ENCODE measurements at regions not wholly inside any gene's neighbourhood (a gene's known extent, or its start where the extent isn't known, plus 50 kb on each side); places are given as distances from the start of the nearest gene placed in this dataset.
"Not testable (repeated sequence)": the region's sequence is repeated elsewhere in the genome, so short reads cannot be mapped to it uniquely, and the experiment has no call there.

DNA sequence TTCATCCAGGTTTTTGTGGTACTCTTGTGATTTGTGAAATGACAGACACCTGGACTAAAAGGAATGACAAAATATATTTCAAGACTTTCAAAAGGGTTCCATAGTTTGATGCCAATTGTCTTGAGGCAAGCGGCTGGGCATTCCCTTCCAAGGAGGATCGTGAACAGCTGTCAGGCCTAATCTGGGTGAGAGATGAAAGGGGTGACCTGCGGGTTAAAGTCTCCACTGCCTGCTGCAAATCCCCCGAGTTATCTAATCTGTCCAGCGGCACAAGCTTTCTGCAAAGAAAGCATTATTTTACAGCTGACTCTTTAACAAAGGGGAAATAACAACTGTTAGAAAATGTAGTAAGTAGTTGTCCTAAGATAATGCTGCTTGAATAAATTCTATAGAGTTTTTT lies 128.7 kb upstream of the MB21D2 start:
- DNase-seq (ENCODE audit: low spot score): no peak

DNA sequence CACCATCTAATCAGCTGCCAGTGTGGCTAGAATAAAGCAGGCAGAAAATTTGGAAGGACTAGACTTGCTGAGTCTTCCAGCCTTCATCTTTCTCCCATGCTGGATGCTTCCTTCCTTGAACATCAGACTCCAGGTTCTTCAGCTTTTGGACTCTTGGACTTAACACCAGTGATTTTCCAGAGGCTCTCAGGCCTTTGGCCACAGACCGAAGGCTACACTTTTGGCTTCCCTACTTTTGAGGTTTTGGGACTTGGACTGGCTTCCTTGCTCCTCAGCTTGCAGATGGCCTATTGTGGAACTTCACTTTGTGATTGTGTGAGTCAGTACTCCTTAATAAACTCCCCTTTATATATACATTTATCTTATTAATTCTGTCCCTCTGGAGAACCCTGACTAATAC lies 129.8 kb upstream of the MB21D2 start:
- DNase-seq (ENCODE audit: low spot score): not testable (repeated sequence)

DNA sequence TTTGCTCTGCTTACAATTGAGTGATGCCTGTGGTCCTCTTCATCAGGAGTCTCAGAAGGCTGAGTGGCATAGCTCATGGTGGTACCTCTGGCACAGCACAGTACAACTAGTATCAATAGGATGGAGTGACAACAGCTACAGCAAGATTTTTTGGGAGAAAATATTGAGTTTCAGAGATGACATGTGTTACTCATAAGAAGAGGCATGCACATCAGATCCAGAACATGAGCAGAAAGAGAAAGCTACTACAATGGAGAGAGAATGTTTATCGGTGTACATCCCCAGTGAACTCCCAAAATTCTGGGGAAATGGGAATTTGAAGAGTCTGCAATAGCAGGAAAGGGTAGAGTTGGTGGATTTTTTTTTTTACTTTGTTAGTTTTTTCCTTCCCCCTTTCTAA lies 130.5 kb upstream of the MB21D2 start:
- no peak for DNase-seq (ENCODE audit: low spot score)

DNA sequence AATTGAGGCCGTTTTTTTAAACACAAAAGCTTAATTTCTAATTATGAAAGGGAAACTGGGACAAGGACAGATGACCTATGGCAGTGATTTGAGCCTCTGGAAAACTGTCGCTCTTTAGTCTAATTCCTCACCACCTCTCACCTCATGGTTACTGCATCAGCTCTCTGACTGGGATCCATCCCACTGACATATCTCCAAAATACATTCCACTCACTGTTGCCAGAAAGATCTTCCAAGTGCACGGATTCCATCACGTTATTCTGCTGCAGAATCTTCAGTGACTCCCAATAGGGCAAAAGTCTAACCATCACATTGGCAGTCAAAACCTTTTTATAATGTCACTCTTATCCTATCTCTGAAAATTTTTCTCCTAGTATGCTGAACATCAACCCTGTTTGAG lies 132.3 kb upstream of the MB21D2 start:
- DNase-seq (ENCODE audit: low spot score): no peak

DNA sequence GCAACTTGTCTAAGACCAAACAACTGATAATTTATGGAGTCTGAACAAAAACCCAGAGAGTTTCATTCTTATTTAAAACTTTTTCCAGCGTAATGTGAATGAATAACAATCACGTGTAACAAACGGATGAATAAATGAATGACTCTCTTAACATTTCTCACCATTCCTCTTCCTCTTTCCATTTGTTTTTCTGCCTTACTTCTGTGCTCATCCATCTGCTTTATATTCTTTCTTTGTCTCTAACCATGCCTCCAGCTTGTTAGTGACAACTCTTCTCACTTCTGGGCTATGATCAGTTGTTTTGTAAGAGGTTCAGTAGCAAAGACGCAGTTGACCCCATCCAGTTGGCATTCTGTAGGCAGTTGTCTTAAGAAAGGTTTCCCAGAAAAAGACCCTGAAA lies 133.7 kb upstream of the MB21D2 start:
- no peak for DNase-seq (ENCODE audit: low spot score)

DNA sequence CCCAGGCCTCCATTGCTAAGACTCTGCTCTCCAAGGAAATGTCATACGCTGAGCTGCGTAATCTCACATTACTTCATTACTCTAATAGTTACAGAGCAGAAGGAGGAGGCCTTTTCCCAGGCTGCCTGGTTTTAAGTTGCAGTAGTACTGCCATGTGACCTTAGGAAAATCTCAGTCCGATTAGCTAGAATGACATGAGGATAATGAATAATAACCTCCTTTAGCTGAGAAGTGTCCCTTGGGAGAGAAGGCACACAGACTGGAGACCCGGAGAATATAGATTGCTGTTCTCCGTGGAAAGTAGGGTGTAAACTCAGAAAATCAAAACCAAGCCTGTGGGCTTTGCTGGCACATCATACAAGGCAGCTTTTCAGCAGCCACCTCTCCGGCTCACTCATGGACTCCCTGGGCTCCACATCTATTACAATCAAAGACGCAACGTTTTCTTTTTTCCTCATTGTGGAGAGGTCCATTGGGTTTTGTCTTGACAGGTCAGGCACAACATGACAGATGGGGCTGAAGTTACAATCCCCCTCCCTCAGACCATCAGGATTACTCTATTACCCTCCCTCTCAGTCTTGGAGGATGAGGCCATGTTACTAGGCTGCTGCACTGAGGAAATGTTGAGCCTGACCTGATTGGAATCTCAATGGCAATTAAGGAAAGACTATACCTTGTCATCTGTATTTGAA lies 134.8 kb upstream of the MB21D2 start:
- DNase-seq (ENCODE audit: low spot score): no peak

DNA sequence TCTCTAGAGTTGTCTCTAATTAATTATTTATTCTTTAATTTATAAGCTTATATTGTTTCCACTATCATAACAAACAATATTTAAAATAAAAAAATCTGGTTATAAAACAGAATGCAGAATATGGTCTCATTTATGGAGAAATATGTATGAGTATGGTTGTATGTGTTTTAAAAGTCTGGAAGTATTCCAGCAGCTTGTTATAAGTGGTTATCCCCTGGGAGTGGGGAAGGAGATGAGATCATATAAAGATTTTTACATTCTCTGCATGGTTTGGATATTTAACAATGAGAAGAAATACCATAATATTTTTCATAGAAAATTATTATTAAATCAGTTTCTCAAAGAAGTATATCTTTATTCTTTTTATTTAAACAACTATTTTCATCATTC lies 135.4 kb upstream of the MB21D2 start:
- no peak for DNase-seq (ENCODE audit: low spot score)

DNA sequence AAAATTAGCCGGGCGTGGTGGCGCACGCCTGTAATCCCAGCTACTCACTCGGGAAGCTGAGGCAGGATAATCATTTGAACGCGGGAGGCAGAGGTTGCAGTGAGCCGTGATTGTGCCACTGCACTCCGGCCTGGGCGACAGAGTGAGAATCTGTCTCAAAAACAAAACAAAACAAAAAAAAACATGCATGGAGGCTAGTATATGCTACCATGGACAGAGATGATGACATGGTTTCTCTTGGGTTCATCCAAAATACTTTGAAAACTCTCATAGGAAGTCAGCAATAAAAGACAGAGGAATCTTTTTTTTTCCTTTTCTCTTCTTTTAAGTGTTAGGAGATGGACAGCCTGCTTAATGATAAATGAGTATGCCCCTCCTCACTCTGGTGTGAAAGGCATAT lies 137.7 kb upstream of the MB21D2 start:
- DNase-seq (ENCODE audit: low spot score): no peak

DNA sequence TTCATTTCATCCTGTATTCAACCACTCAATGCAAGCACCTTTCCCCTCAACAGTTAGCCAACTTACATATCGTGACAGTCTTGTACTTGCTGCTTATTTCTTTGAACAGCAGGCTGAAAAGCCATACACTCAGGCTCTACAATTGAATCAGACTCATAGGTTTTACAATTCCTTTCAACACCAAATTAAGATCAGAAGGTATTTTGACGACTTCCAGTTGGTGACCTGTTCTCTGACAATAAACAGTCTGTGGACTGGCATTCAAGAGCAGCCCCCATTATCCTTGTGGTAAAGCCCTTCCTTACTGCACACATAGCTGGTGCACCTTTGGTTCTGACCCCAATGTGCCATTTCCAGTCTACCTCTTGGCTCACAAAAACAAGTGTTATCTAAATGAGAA lies 140.0 kb upstream of the MB21D2 start:
- no peak for DNase-seq (ENCODE audit: low spot score)

DNA sequence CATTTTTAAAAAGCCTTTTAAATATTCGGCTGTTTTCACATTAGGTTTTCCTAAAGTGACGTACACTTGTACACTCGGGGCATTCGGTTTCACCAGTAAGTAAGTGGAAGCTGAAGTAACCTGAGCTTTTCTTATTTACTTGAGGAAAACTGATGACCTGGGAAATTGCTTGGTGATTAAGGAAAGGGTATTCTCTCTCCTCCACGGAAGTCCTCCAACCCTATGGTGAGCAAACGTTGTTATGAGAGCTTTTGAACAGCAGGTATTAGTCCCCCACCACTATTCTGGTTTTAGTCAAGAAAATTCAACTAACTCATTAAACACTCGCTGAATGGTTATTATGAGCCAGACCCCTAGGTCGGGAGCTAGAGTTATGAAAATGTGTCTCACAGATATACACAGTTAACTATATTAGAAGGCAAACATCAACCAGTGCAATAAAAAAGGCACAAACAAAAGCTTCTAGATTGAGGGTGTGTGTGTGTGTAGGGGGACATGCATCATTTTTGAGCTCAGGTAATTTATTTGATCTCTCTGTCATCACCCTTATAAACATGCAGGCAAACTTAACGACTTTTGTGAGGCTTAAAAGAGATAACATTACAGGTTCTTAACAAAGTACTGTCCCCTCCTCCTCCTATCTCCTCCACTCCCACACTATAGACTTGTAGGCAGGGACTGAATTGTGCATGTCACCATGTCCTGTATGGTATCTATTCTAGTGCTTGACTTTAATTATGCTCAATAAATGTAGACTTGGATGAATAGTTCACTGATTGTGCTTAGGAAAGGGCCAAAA lies 143.3 kb upstream of the MB21D2 start:
- no peak for DNase-seq (ENCODE audit: low spot score)

DNA sequence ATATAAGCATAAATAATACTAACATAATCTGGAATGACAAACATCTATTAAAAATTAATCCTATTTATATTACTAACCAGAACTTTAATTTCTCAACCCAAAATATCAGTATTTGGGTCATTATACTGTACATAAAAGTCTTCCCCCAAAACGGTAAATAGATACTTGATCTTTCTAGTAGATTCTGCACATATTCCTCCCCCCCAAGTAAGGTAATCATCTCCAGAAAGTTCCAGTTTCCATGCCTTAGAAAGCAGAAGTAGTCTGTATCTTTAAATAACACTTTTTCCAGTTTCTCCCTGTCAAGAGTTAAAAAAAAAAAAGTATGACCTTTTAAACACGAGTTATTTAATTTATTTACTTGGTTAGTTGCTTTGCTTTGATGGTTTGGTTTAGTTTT lies 150.7 kb upstream of the MB21D2 start:
- DNase-seq (ENCODE audit: low spot score): no peak

DNA sequence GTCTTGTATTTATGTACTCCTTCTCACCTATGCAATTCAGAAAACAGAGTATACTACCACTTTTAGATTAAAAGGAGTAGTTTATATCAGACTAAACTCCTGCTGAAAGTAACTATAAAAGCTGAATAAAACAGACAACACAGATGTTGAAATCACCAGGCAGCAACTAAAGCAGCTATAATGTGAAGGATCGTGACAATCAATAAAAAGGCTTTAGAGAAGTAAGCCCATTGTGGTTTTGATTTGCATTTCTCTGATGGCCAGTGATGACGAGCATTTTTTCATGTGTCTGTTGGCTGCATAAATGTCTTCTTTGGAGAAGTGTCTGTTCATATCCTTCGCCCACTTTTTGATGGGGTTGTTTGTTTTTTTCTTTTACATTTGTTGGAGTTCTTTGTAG lies 152.1 kb upstream of the MB21D2 start:
- DNase-seq (ENCODE audit: low spot score): not testable (repeated sequence)

DNA sequence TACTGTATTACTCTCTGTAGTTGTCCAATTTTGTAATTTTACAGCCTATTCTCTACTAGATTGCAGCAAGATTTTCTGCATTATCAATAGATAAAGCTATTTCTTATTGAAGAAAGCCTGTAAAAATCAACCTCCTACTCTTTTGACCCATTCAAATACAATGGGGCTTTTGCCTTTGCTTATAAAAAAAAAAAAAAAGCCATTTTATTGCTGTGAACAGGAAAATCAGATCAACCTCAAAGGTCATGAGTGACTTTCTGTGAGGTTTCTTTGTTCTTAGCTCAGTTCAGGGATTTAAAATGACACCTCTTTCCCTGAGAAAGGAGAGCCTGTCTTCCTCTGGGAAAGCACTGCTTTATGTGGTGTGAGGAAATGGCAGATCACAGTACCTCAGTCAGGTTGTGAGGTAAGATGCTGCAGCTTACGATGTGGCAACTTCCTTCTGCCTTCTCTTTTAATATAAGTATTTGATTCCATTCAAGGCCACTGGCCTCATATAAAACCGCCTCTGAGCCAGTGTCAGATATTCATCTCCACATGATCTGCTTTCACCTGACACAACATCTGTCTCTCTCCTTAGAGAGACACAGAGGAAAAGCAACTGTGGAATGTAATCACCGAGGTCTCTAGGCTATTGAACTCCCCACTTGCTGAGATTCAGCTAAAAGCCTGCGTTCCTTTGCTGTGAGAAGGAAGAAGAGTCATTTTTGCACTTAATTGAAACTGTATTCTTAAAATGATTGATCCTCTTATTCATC lies 161.5 kb upstream of the MB21D2 start:
- DNase-seq (ENCODE audit: low spot score): no peak

DNA sequence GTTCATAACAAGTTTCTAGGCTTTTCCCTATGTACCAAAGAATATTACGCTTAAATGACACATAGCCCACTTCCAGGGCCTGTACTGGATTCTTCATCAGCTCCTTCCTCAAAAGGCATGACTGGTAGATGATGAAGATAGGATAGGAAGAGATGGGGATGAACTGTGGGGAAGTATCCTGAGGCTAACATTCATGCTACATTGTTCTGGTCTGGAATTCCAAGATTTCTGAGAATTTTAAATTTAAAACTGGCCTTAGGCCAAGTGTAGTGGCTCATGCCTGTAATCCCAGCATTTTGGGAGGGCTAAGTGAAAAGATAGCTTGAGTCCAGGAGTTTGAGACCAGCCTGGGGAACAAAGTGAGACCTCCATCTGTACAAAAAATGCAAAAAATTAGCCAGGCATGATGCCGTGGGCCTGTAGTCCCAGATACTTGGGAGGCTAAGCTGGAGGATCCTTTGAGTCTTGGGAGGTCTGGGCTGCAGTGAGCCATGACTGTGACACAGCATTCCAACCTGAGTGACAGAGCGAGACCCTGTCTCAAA lies 160.1 kb upstream of the PLAAT1 start:
- no peak for DNase-seq (ENCODE audit: low spot score)

DNA sequence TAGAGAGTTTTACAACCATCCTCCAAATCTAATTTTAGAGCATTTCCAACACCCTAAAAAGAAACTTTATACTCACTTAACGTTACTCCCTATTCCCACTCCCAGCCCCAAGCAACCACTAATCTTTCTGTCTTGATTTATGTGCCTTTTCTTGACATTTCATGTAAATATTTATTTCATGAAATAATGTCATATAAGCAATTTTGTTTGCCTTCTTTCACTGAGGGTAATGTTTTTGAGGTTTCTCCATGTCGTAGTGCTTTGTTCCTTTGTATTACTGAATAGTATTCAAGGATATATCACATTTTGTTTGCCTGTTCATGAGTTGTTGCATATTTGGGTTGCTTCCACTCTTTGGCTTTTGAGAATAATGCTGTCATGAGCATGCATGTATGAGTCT lies 155.4 kb upstream of the PLAAT1 start:
- DNase-seq (ENCODE audit: low spot score): no peak

DNA sequence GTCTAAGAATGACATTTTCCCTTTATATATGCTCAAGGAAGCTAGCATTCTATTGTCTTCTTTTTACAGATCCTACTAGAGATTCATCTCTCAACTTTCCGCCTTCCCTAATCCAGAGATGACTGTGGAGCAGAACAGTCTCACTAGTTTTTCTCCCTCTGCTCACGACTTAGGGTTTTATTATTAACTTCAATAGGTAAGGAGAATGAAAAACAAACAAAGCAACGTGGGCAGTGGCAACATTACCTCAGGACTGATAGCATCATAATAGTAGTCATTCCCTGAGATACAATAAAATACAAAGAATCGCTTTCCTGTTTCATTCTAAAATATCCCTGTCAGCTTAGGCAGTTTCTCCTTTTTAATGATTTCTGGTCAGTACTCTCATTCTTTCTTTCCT lies 154.3 kb upstream of the PLAAT1 start:
- DNase-seq (ENCODE audit: low spot score): no peak

DNA sequence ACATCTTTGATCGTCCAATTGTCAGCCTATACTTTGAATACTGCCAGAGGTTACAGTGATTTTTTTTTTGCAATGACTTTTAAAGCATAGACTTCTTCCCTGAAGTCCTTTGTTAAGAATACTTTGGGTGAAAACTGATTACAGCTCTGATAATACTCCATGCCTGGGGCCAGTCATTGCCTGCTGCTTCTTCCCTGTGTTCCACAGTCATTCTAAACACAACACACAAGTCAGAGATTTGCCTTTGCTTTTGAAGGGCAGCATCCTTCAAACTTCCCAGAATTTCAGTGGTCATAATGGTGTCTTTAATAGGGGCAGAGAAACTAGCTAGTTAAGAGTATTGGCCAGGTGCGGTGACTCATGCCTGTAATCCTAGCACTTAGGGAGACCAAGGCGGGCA lies 153.7 kb upstream of the PLAAT1 start:
- DNase-seq (ENCODE audit: low spot score): no peak

DNA sequence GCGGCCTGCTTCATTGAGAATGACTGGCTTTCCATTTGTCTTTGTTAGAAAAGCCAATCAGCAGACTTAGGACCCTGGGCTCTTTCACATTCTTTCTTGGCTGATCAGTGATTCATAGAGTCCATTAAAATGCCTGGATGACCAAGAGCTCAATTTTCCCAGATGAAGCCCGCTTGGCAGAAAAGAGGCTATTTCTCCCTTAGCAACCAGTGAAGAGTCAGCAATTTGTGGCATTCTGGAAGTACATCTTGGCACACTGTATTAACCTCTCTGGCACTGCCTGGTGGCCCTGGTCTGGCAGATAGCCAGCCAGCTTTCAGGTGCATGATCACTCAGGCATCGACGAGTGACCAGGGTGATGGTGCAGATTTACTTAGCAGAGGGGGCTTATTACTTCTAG lies 145.7 kb upstream of the PLAAT1 start:
- no peak for DNase-seq (ENCODE audit: low spot score)

DNA sequence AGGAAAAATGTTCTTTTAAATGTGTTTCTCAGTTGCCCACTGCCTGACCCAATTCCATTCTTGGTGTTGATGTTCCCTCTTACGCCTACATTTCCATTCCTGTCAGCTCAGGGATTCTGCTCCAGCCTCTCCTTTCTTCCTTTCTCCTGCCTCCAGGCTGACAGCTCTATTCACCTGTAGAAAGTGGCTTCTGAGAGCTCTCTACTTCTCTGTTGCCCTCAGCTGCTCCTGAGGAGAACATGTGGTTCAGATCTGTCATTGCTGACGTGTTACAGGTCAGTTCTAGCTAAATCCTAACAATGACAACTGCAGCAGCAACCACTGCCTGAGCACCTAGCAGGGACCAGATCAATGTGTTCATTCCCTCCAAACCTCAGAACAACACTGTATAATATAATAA lies 144.9 kb upstream of the PLAAT1 start:
- DNase-seq (ENCODE audit: low spot score): no peak

DNA sequence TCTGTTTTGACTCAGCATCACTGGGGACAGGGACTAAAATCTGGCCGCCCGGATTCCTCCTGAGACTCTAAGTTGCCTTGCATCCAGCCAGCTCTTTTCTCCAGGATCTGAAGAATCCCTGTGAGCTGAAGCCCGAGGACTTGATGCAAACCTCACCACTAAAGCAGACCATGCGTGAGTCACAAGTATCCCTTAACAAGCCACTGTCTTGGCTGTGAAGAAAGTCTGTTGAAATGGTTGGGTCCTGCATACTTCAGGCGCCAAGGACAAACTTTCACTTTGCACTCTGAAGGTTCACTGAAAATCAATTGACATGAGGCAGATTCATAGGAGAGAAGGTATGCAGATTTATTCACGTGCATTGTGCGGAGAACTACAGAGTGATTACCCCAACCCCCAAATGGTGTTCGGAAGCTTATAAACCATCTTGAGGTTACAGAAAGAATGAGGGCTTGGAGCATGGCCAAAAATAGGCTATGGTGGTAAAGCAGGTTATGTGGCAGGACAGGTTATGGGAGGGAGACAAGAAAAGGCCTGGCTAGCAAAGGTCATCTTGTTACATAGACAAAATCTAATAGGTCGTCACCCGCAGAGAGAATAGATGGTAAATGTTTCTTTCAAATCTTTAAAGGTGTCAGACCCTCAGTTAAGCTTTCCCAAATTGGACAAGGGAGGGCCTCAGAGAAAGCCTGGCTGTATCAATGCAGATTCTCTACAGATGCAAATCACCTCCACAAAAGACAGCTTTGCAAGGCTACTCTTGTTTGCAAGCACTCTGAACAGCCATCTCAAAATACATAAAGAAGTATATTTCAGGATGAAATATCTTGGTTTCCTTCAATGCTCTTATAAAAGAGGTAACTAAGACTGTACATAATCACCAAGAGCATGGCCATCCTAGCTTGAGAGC lies 126.3 kb upstream of the PLAAT1 start:
- DNase-seq (ENCODE audit: low spot score): no peak

DNA sequence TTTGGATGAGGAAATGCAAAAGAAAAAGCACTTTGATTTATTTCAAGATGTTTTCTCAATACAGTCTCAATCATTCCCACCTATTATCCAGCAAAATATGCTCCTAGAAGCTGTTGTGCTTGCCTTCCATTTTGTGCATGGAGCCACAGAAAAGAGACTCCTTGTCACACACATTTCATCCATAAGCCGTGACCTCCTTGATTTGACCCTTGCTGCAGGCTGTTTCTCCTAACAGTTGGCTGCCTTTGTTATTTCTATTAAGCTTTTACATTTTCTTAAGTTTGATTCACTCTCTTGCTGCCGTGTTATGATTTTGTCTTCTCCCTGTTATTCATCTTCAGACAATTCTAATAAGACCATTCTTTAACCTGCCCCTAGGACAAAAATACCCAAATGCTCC lies 124.2 kb upstream of the PLAAT1 start:
- no peak for DNase-seq (ENCODE audit: low spot score)

DNA sequence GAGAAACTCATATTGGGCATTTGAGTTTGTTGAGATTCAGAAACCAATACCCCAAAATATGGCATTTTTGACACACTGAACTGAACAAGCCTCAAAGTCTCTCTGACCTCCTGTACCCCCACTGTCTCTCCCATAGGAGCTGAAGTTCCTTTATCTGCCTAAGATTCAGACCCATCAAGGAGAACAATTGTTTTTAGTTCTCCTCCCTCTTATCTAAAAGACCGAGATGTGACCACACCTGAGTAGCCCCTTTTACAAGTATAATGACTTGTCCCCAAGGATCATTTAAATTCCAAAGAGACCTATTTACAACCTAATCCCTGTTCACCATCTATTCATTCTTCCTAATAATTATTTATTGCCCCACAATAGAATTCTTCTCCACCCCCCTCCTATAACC lies 122.1 kb upstream of the PLAAT1 start:
- no peak for DNase-seq (ENCODE audit: low spot score)
